ENCODE measurements at regions not wholly inside any gene's neighbourhood (a gene's known extent, or its start where the extent isn't known, plus 50 kb on each side); places are given as distances from the start of the nearest gene placed in this dataset.

DNA sequence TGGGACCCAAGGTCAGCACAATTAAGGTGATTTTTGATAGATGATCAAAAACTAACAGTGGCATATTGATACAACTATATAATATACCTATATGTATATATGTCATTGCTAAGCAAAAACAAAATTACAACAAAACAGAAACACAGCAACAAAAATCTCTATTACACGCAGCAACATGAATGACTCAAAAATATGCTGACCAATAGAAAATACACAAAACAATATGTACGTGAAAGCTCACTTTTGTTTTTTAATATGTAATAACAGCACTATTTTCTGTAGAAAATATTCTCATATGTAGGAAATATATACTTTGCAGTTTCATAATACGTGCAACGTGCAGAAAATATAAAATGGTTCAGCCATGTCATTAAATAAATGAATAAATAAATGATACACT is 1985.7 kb upstream of the CDH9 start:
- Histone ChIP-seq H3K36me3 (ENCODE audit: low read depth, missing control alignments) (no peaks in the 10 kb centered on the region), H3K27ac (no peak overlapping the region), H3K9me3 (no peaks in the 10 kb centered on the region), H3K4me1 (no peaks in the 10 kb centered on the region), H3K4me3 (no peak overlapping the region), H3K27me3 (no peaks in the 10 kb centered on the region)
- no peak for TF ChIP-seq POLR2A (IDR thresholded peaks at IDR 0.05)
- TF ChIP-seq, protein P1, sequence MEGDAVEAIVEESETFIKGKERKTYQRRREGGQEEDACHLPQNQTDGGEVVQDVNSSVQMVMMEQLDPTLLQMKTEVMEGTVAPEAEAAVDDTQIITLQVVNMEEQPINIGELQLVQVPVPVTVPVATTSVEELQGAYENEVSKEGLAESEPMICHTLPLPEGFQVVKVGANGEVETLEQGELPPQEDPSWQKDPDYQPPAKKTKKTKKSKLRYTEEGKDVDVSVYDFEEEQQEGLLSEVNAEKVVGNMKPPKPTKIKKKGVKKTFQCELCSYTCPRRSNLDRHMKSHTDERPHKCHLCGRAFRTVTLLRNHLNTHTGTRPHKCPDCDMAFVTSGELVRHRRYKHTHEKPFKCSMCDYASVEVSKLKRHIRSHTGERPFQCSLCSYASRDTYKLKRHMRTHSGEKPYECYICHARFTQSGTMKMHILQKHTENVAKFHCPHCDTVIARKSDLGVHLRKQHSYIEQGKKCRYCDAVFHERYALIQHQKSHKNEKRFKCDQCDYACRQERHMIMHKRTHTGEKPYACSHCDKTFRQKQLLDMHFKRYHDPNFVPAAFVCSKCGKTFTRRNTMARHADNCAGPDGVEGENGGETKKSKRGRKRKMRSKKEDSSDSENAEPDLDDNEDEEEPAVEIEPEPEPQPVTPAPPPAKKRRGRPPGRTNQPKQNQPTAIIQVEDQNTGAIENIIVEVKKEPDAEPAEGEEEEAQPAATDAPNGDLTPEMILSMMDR (IDR thresholded peaks at IDR 0.05): no peak
- 90 to 93% methylated on average over 4 of the region's 4 CpGs for WGBS, 2 donors
- DNase-seq: no peak
- intact Hi-C loops (cut with DNase I; ENCODE audit: low total_unique reads): no loop called here

DNA sequence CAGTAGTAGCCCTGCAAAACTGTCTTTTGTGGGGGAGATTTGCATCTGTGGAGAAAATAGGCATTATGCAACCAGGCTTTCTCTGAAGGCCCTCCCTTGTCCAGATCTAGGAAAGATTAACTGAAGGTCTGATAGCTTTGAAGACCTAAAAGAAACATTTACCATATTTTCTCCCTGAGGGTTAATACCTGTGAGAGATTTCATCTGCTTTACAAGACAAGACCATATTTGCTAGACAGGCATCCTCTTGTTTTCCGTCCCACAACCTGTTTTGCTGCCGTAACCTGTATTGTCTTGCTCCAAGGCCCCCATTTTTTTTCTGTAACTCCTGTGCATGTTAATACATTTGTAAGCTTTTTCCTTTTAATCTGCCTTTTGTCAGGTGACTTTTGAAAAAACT is 1985.2 kb upstream of the CDH9 start:
- intact Hi-C loops (cut with DNase I; ENCODE audit: low total_unique reads): no loop called here
- no peak overlapping the region for H3K27ac ChIP-seq

DNA sequence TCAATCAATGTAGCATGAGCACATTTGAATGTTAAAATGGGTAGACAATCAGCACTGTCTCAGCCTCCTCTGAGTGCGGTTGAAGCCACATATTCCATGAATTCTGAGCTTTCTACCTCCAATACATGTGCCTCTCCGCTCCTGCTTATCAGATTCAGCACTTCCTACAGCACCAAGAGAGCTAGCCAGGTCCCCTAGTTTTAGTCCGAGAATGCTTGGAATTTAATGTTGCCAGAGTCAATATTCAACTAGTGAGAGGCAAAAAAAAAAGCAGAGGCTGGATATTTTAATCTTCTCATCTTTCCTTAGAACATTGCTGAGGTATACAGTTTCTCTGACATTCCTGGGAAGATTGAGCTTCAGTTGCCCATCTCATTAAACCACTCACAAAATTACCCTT is 1979.1 kb upstream of the CDH9 start:
- 65 to 87% methylated on average over 3 of the region's 3 CpGs for WGBS, 2 donors
- no peak overlapping the region for H3K4me3 ChIP-seq
- intact Hi-C loops (cut with DNase I; ENCODE audit: low total_unique reads): no loop called here
- DNase-seq: no peak
- H3K4me1 ChIP-seq: no peaks in the 10 kb centered on the region
- TF ChIP-seq POLR2A (IDR thresholded peaks at IDR 0.05): no peak
- TF ChIP-seq, protein P1 (IDR thresholded peaks at IDR 0.05): no peak
- no peaks in the 10 kb centered on the region for H3K27me3 ChIP-seq
- H3K9me3 ChIP-seq: no peaks in the 10 kb centered on the region
- no peaks in the 10 kb centered on the region for H3K36me3 ChIP-seq (ENCODE audit: low read depth, missing control alignments)
- no peak overlapping the region for H3K27ac ChIP-seq

More for the DNA sequence above, 1985.2 kb upstream of the CDH9 start:
- Histone ChIP-seq H3K36me3 (ENCODE audit: low read depth, missing control alignments) (no peaks in the 10 kb centered on the region), H3K9me3 (no peaks in the 10 kb centered on the region), H3K4me3 (no peak overlapping the region), H3K4me1 (no peaks in the 10 kb centered on the region), H3K27me3 (no peaks in the 10 kb centered on the region)
- WGBS, 2 donors: 54 to 94% methylated on average over 2 of the region's 2 CpGs
- DNase-seq: no peak
- TF ChIP-seq, protein P1 (IDR thresholded peaks at IDR 0.05): no peak
- TF ChIP-seq POLR2A (IDR thresholded peaks at IDR 0.05): no peak

DNA sequence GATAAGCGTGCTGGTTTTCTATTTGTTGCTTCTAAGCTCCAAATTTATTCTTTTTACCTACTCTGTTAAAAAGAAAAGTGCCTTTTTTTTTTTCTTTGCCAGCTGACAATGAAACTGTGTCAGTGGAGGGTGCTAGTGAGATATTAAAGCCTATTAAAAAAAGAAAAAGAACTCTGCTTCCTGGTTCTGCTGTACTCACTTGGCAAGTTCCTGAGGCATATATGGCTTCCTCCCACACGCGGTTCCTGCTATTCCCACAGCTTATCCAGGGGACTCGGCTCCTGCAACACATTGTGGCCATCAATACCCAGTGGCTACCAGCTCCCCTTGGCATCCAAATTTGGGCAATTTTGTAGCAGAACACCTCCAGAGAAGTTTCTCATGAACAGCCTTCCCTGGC is 1977.7 kb upstream of the CDH9 start:
- Histone ChIP-seq H3K27ac (no peak overlapping the region), H3K4me1 (no peaks in the 10 kb centered on the region), H3K4me3 (no peak overlapping the region), H3K9me3 (no peaks in the 10 kb centered on the region), H3K36me3 (ENCODE audit: low read depth, missing control alignments) (no peaks in the 10 kb centered on the region), H3K27me3 (no peaks in the 10 kb centered on the region)
- TF ChIP-seq POLR2A (IDR thresholded peaks at IDR 0.05): no peak
- TF ChIP-seq, protein P1 (IDR thresholded peaks at IDR 0.05): no peak
- DNase-seq: no peak
- WGBS, 2 donors: 24 to 53% methylated on average over 4 of the region's 4 CpGs
- intact Hi-C loops (cut with DNase I; ENCODE audit: low total_unique reads): no loop called here

DNA sequence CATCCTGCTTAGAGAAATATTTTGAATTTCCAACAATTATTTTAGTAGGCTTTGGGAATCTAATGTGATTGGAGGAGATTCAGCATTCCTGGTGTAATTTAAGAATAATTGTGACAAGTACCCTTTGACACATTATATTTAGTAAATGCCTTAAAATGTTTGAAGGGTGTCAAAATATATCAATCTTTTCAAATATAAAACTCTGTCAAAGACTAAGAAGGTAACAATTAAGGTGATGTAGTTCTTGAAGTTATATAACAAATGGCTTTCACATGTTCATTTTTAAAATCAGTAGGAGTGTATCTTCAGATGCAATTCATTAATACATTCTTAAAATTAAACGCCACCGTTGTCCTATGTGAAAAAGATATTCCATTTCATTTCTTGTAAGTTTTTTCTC is 1977.1 kb upstream of the CDH9 start:
- H3K27me3 ChIP-seq: no peaks in the 10 kb centered on the region
- H3K36me3 ChIP-seq (ENCODE audit: low read depth, missing control alignments): no peaks in the 10 kb centered on the region
- intact Hi-C loops (cut with DNase I; ENCODE audit: low total_unique reads): no loop called here
- H3K9me3 ChIP-seq: no peaks in the 10 kb centered on the region
- H3K4me3 ChIP-seq: no peak overlapping the region
- no peaks in the 10 kb centered on the region for H3K4me1 ChIP-seq
- DNase-seq: no peak
- TF ChIP-seq POLR2A (IDR thresholded peaks at IDR 0.05): no peak
- TF ChIP-seq, protein P1 (IDR thresholded peaks at IDR 0.05): no peak
- 69 to 81% methylated on average over 2 of the region's 2 CpGs for WGBS, 2 donors
- H3K27ac ChIP-seq: no peak overlapping the region

All from testis (tissue), 2 donors.